ENCODE measurements at regions not wholly inside any gene's neighbourhood (a gene's known extent, or its start where the extent isn't known, plus 50 kb on each side); places are given as distances from the start of the nearest gene placed in this dataset.

DNA sequence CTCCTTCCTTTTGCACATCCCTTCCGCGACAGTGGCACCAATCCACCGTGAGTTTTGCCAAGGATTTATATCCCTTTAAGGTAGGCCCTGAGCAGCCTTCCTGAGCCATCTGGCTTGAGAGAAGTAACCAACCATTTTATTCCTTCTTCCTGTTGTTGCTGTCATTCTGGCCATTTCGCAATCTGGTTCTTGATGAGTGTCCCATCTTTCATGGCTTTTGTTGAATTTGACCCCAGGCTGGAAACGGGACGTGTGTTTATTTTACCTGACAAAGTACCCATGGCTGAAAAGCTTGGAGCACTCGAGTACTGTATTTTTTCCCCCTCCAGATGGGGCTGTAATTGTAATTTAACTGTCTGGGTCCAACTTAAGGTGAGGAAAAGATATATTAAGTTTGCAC is 173.4 kb downstream of the WNT5A start:
- Histone ChIP-seq H3K14ac (ENCODE audit: low read length) (no peak overlapping the region), H3K27me3 (ENCODE audit: insufficient read depth, low read length) (no peaks in the 10 kb centered on the region), H3K23ac (ENCODE audit: low read length) (no peak overlapping the region), H2AFZ (ENCODE audit: insufficient read depth, low read length, poor library complexity) (no peak overlapping the region), H2BK120ac (ENCODE audit: insufficient read depth, low read length, poor library complexity) (no peak overlapping the region), H3K4me2 (ENCODE audit: low read length) (no peak overlapping the region), H3K27ac (ENCODE audit: low read depth, low read length) (no peak overlapping the region), H2BK5ac (ENCODE audit: low read depth, low read length, poor library complexity) (no peak overlapping the region), H2AK5ac (ENCODE audit: low read length) (no peak overlapping the region), H3K9ac (ENCODE audit: low read length) (no peak overlapping the region), H4K91ac (ENCODE audit: low read depth, low read length) (no peak overlapping the region), H3K18ac (ENCODE audit: low read length) (no peak overlapping the region), H3K4me1 (ENCODE audit: control insufficient read depth in 1 of 2, insufficient read depth in 2 of 2, low read length in 2 of 2) (no peaks in the 10 kb centered on the region), H3K9me3 (ENCODE audit: insufficient read depth, low read depth, low read length) (no peaks in the 10 kb centered on the region), H2BK12ac (ENCODE audit: low read length) (no peak overlapping the region), H4K12ac (ENCODE audit: low read depth, low read length) (no peak overlapping the region), H3K4me3 (ENCODE audit: low read depth, low read length) (no peak overlapping the region), H3K36me3 (ENCODE audit: control insufficient read depth in 1 of 2, insufficient read depth in 2 of 2, low read length in 2 of 2) (no peaks in the 10 kb centered on the region), H3K4ac (ENCODE audit: low read depth, low read length) (no peak overlapping the region), H3K79me2 (ENCODE audit: control insufficient read depth, insufficient read depth, low read length, poor library complexity) (no peaks in the 10 kb centered on the region), H4K8ac (ENCODE audit: low read depth, low read length) (no peak overlapping the region), H3K79me1 (ENCODE audit: low read length) (no peaks in the 10 kb centered on the region)
- no CpG with 5 or more reads among the region's 7 CpGs for WGBS (ENCODE audit: extremely low coverage, insufficient coverage, insufficient read length)
- DNase-seq = no peak

DNA sequence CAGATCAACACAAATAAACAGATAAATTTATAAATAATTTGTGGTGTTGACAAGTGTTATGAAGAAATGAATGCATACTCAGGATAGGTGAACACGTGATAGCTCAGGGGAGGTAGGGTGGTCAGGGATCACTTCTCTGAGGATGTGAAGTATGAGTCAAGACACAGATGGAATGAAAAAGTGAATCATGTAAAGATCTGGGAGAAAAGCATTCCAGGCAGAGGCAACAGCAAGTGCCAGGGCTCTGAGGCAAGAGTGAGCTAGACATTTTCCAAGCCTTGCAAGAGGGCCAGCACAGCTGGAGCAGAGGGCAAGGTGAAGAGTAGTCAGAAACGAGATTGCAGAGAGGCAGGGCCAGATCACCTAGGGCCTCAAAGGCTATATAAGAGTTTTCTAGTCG is 177.8 kb downstream of the WNT5A start:
- peak in 1 of 2 donors; percentile 21 for DNase-seq
- Histone ChIP-seq H4K91ac (ENCODE audit: low read depth, low read length) (no peak overlapping the region), H2BK12ac (ENCODE audit: low read length) (no peak overlapping the region), H3K4me2 (ENCODE audit: low read length) (no peak overlapping the region), H4K8ac (ENCODE audit: low read depth, low read length) (peak overlapping the region; percentile 10), H3K27ac (ENCODE audit: low read depth, low read length) (no peak overlapping the region), H3K9me3 (ENCODE audit: insufficient read depth, low read depth, low read length) (no peaks in the 10 kb centered on the region), H3K27me3 (ENCODE audit: insufficient read depth, low read length) (no peaks in the 10 kb centered on the region), H3K14ac (ENCODE audit: low read length) (no peak overlapping the region), H3K79me1 (ENCODE audit: low read length) (no peaks in the 10 kb centered on the region), H2AK5ac (ENCODE audit: low read length) (no peak overlapping the region), H3K9ac (ENCODE audit: low read length) (no peak overlapping the region), H3K36me3 (ENCODE audit: control insufficient read depth in 1 of 2, insufficient read depth in 2 of 2, low read length in 2 of 2) (no peaks in the 10 kb centered on the region), H3K4ac (ENCODE audit: low read depth, low read length) (no peak overlapping the region), H3K23ac (ENCODE audit: low read length) (no peak overlapping the region), H3K79me2 (ENCODE audit: control insufficient read depth, insufficient read depth, low read length, poor library complexity) (no peaks in the 10 kb centered on the region), H4K12ac (ENCODE audit: low read depth, low read length) (no peak overlapping the region), H3K4me3 (ENCODE audit: low read depth, low read length) (no peak overlapping the region), H3K4me1 (ENCODE audit: control insufficient read depth in 1 of 2, insufficient read depth in 2 of 2, low read length in 2 of 2) (no peaks in the 10 kb centered on the region), H2AFZ (ENCODE audit: insufficient read depth, low read length, poor library complexity) (no peak overlapping the region), H3K18ac (ENCODE audit: low read length) (no peak overlapping the region), H2BK120ac (ENCODE audit: insufficient read depth, low read length, poor library complexity) (no peak overlapping the region), H2BK5ac (ENCODE audit: low read depth, low read length, poor library complexity) (no peak overlapping the region)
- WGBS (ENCODE audit: extremely low coverage, insufficient coverage, insufficient read length) = no CpG with 5 or more reads among the region's 3 CpGs

DNA sequence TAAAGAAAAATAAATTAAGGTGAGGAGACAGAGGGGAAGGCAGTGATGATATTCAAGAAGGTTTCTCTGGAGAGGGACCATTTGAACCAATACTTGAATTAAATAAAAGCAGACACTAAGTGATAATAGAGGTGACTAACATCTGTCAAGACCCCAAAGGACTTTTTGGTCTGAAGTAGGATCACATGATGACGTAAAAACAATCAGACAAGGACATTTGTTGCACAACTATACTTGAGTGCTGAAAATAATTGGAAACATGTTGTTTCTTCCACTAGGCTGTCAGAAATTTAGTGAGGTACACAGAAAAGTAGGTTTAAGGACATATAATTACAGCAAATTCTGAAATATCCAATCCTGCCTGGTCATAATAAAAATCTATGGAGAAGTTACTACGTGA is 179.5 kb downstream of the WNT5A start:
- WGBS (ENCODE audit: extremely low coverage, insufficient coverage, insufficient read length) = no CpG with 5 or more reads among the region's 2 CpGs
- Histone ChIP-seq H3K23ac (ENCODE audit: low read length) (no peak overlapping the region), H3K79me1 (ENCODE audit: low read length) (no peaks in the 10 kb centered on the region), H3K4ac (ENCODE audit: low read depth, low read length) (no peak overlapping the region), H4K91ac (ENCODE audit: low read depth, low read length) (no peak overlapping the region), H3K36me3 (ENCODE audit: control insufficient read depth in 1 of 2, insufficient read depth in 2 of 2, low read length in 2 of 2) (no peaks in the 10 kb centered on the region), H3K4me3 (ENCODE audit: low read depth, low read length) (no peak overlapping the region), H3K27me3 (ENCODE audit: insufficient read depth, low read length) (no peaks in the 10 kb centered on the region), H4K8ac (ENCODE audit: low read depth, low read length) (no peak overlapping the region), H3K18ac (ENCODE audit: low read length) (no peak overlapping the region), H3K27ac (ENCODE audit: low read depth, low read length) (no peak overlapping the region), H2BK120ac (ENCODE audit: insufficient read depth, low read length, poor library complexity) (no peak overlapping the region), H2BK5ac (ENCODE audit: low read depth, low read length, poor library complexity) (no peak overlapping the region), H2AK5ac (ENCODE audit: low read length) (no peak overlapping the region), H3K9me3 (ENCODE audit: insufficient read depth, low read depth, low read length) (no peaks in the 10 kb centered on the region), H4K12ac (ENCODE audit: low read depth, low read length) (no peak overlapping the region), H3K79me2 (ENCODE audit: control insufficient read depth, insufficient read depth, low read length, poor library complexity) (no peaks in the 10 kb centered on the region), H3K9ac (ENCODE audit: low read length) (no peak overlapping the region), H2AFZ (ENCODE audit: insufficient read depth, low read length, poor library complexity) (no peak overlapping the region), H3K4me2 (ENCODE audit: low read length) (no peak overlapping the region), H3K14ac (ENCODE audit: low read length) (no peak overlapping the region), H2BK12ac (ENCODE audit: low read length) (no peak overlapping the region), H3K4me1 (ENCODE audit: control insufficient read depth in 1 of 2, insufficient read depth in 2 of 2, low read length in 2 of 2) (no peaks in the 10 kb centered on the region)
- DNase-seq = no peak

DNA sequence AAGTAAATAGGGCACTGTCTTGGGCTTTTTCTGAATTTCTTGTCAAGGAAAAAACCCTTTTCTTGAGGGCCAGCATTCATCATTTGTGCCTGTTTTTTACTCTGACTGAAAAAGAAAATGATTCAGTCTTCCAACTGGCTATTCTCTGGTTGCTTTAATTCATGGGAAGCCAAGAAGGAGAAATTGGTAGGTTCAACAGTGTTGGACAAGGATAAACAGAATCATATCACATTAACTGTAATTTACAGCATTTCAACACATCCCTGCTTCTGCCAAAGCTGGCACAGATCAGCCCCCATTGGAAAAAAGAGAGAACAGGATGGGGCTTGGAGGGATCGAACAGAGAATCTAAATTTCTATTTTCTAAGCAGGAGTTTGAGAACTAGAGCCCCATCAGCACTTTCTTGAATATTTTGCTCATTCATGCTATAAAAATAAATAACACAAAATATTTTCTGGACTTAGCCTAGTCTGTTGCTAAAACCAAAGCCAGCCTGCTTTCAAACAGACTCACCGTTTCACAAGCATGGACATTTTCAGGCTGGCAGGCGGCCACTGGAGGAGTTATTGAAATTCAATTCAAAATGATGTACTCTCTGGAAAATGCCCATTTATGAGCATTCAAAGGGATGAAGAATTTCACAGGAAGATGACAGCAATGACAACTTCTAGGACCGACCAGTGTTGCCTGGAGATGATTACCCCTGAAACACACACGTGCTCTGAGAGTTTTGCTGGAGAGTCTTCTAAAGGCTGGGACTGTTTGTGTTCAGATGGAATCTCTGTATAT is 181.2 kb downstream of the WNT5A start:
- no peak overlapping the region for H3K4ac ChIP-seq (ENCODE audit: low read depth, low read length)
- H3K79me2 ChIP-seq (ENCODE audit: control insufficient read depth, insufficient read depth, low read length, poor library complexity) = no peaks in the 10 kb centered on the region
- H3K14ac ChIP-seq (ENCODE audit: low read length) = no peak overlapping the region
- H3K4me1 ChIP-seq (ENCODE audit: control insufficient read depth in 1 of 2, insufficient read depth in 2 of 2, low read length in 2 of 2) = no peaks in the 10 kb centered on the region
- no peaks in the 10 kb centered on the region for H3K27me3 ChIP-seq (ENCODE audit: insufficient read depth, low read length)
- no peaks in the 10 kb centered on the region for H3K9me3 ChIP-seq (ENCODE audit: insufficient read depth, low read depth, low read length)
- H2BK12ac ChIP-seq (ENCODE audit: low read length) = no peak overlapping the region
- no peak overlapping the region for H2AK5ac ChIP-seq (ENCODE audit: low read length)
- no peak overlapping the region for H2BK5ac ChIP-seq (ENCODE audit: low read depth, low read length, poor library complexity)
- no peak for DNase-seq
- no peak overlapping the region for H3K9ac ChIP-seq (ENCODE audit: low read length)
- no CpG with 5 or more reads among the region's 5 CpGs for WGBS (ENCODE audit: extremely low coverage, insufficient coverage, insufficient read length)
- H3K27ac ChIP-seq (ENCODE audit: low read depth, low read length) = no peak overlapping the region
- H4K8ac ChIP-seq (ENCODE audit: low read depth, low read length) = no peak overlapping the region
- H2AFZ ChIP-seq (ENCODE audit: insufficient read depth, low read length, poor library complexity) = no peak overlapping the region
- H3K18ac ChIP-seq (ENCODE audit: low read length) = no peak overlapping the region
- no peaks in the 10 kb centered on the region for H3K36me3 ChIP-seq (ENCODE audit: control insufficient read depth in 1 of 2, insufficient read depth in 2 of 2, low read length in 2 of 2)
- H3K79me1 ChIP-seq (ENCODE audit: low read length) = no peaks in the 10 kb centered on the region
- H4K91ac ChIP-seq (ENCODE audit: low read depth, low read length) = no peak overlapping the region
- H3K4me3 ChIP-seq (ENCODE audit: low read depth, low read length) = no peak overlapping the region
- no peak overlapping the region for H2BK120ac ChIP-seq (ENCODE audit: insufficient read depth, low read length, poor library complexity)
- H3K4me2 ChIP-seq (ENCODE audit: low read length) = no peak overlapping the region
- no peak overlapping the region for H3K23ac ChIP-seq (ENCODE audit: low read length)
- H4K12ac ChIP-seq (ENCODE audit: low read depth, low read length) = no peak overlapping the region
